Osteoblast (primary cell): ENCODE measurements at regions not wholly inside any gene's neighbourhood (a gene's known extent, or its start where the extent isn't known, plus 50 kb on each side); places are given as distances from the start of the nearest gene placed in this dataset.
A peak's percentile ranks its signal among the peaks of the same experiment; 100 is the strongest.

Experiments
- DNase-seq: peaks from one replicate; pipeline ENCODE4 v3.0.0; 2011; ENCODE audit warnings: low spot score, mixed read lengths; ENCODE audit not compliant: insufficient read length; ENCODE audit errors: missing footprints
- H2AFZ ChIP-seq: 2 replicates; pipeline ENCODE4 v1.6.0; 2011; ENCODE audit warnings: mild to moderate bottlenecking, low read length
- H3K27ac ChIP-seq: 2 replicates; pipeline ENCODE4 v1.5.1; 2011; ENCODE audit warnings: mild to moderate bottlenecking, low read depth, low read length, moderate library complexity
- H3K27me3 ChIP-seq: 2 replicates; pipeline ENCODE4 v1.6.0; 2012; ENCODE audit warnings: mild to moderate bottlenecking, control low read depth, inconsistent platforms, low read length, moderate library complexity; ENCODE audit not compliant: insufficient read depth
- H3K36me3 ChIP-seq: 2 replicates; pipeline ENCODE4 v1.5.1; 2011; ENCODE audit warnings: mild to moderate bottlenecking, low read length, control low read depth, moderate library complexity; ENCODE audit not compliant: insufficient read depth
- H3K4me1 ChIP-seq: 2 replicates; pipeline ENCODE4 v1.5.1; 2011; ENCODE audit warnings: mild to moderate bottlenecking, low read length, control low read depth, moderate library complexity; ENCODE audit not compliant: insufficient read depth
- H3K4me2 ChIP-seq: 2 replicates; pipeline ENCODE4 v1.6.0; 2011; ENCODE audit warnings: mild to moderate bottlenecking, low read length; ENCODE audit not compliant: insufficient read depth
- H3K4me3 ChIP-seq: fragments of 200-600 bp; sonication (generic); 3 replicates; pipeline ENCODE4 v1.5.1; 2012; ENCODE audit warnings: mild to moderate bottlenecking, low read length, inconsistent platforms; ENCODE audit not compliant: insufficient read depth
- H3K79me2 ChIP-seq: 2 replicates; pipeline ENCODE4 v1.6.0; 2012; ENCODE audit warnings: mild to moderate bottlenecking, low read length, control low read depth, inconsistent platforms; ENCODE audit not compliant: insufficient read depth
- H3K9me3 ChIP-seq: 2 replicates; pipeline ENCODE4 v1.5.1; 2011; ENCODE audit warnings: low read depth, low read length, control low read depth
- H4K20me1 ChIP-seq: 2 replicates; pipeline ENCODE4 v1.6.0; 2012; ENCODE audit warnings: mild to moderate bottlenecking, low read length, control low read depth; ENCODE audit not compliant: insufficient read depth
- TF ChIP-seq, protein P1 (sequence below): IDR thresholded peaks from 2 replicates; pipeline ENCODE4 v1.5.1; 2011; ENCODE audit warnings: mild to moderate bottlenecking, low read depth, low read length, moderate library complexity; ENCODE audit errors: extremely low read depth

DNA sequence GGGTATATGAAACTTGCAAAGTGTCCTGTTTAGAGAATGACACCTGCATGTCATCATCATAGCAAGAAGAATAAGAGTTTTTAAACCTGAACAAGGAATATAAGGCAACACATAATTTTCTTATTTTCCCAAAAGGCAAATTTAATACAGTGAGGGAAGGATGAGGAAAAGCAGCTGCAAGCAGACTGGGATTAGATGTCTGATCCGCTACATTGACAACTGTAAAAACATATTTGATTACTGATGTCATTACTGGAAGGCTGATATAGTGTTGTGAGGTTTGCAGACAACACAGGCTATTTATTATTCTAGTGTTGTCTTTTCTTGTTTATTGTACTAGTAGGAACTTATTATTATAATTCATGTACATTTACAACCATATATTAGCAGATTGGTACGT, 528.7 kb downstream of the ZIC1 start:
- Histone ChIP-seq H2AFZ (no peak overlapping the region), H4K20me1 (no peaks in the 10 kb centered on the region), H3K36me3 (no peaks in the 10 kb centered on the region), H3K4me1 (peaks cover 23% of the 10 kb centered on the region), H3K79me2 (no peaks in the 10 kb centered on the region), H3K4me2 (no peak overlapping the region), H3K9me3 (no peaks in the 10 kb centered on the region), H3K4me3 (no peak overlapping the region), H3K27ac (no peak overlapping the region), H3K27me3 (no peaks in the 10 kb centered on the region)
- no peak for DNase-seq
- TF ChIP-seq, protein P1, sequence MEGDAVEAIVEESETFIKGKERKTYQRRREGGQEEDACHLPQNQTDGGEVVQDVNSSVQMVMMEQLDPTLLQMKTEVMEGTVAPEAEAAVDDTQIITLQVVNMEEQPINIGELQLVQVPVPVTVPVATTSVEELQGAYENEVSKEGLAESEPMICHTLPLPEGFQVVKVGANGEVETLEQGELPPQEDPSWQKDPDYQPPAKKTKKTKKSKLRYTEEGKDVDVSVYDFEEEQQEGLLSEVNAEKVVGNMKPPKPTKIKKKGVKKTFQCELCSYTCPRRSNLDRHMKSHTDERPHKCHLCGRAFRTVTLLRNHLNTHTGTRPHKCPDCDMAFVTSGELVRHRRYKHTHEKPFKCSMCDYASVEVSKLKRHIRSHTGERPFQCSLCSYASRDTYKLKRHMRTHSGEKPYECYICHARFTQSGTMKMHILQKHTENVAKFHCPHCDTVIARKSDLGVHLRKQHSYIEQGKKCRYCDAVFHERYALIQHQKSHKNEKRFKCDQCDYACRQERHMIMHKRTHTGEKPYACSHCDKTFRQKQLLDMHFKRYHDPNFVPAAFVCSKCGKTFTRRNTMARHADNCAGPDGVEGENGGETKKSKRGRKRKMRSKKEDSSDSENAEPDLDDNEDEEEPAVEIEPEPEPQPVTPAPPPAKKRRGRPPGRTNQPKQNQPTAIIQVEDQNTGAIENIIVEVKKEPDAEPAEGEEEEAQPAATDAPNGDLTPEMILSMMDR = no peak

DNA sequence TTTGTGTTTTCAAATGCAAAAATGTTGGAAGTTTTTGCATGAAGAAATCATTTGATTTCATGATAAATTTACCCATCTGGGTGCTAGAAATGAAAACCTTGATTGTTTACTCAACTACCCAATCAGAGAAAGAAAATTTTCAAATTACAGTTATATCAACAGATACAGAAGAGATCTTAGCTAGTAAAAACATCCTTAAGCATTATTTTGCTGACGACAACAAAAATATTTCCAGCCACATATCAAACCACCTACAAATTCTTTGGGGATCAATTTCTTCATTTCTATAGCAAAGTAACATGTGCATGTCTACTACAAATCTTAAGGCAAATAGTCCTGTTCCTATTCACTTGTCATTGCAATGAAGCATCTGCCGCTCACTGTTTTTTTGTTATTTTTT, 530.3 kb downstream of the ZIC1 start:
- Histone ChIP-seq H2AFZ (peak overlapping the region; percentile 55), H3K36me3 (no peaks in the 10 kb centered on the region), H3K4me3 (no peak overlapping the region), H3K79me2 (no peaks in the 10 kb centered on the region), H3K4me2 (peak overlapping the region; percentile 34), H3K27me3 (no peaks in the 10 kb centered on the region), H3K9me3 (no peaks in the 10 kb centered on the region), H3K27ac (no peak overlapping the region), H3K4me1 (peaks cover 39% of the 10 kb centered on the region), H4K20me1 (no peaks in the 10 kb centered on the region)
- TF ChIP-seq, protein P1 = no peak
- DNase-seq = no peak

DNA sequence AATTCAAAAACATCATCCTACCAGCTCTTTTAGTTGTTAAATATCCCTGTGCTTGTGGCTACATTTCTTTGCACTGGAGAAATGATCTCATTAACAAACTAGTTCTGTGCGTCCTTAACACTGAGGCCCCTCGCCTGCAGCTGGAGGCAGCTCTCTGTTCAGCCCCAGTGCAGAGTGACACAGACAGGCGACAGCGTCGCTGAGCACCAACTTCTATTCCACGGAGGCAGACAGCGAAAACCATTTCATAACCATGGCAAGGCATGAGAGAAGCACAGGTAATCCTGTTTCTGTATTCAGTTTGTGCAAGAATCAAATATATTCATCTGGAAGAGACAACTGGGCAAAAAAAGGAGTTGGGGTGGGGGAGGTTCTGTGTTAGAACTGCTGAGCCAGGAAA, 530.7 kb downstream of the ZIC1 start:
- no peak for DNase-seq
- H3K4me1 ChIP-seq = peaks cover 39% of the 10 kb centered on the region
- H4K20me1 ChIP-seq = no peaks in the 10 kb centered on the region
- peak overlapping the region; percentile 34 for H3K4me2 ChIP-seq
- H3K27me3 ChIP-seq = no peaks in the 10 kb centered on the region
- H3K79me2 ChIP-seq = no peaks in the 10 kb centered on the region
- no peaks in the 10 kb centered on the region for H3K9me3 ChIP-seq
- TF ChIP-seq, protein P1 = no peak
- peak overlapping the region; percentile 24 for H3K4me3 ChIP-seq
- H3K27ac ChIP-seq = no peak overlapping the region
- peak overlapping the region; percentile 55 for H2AFZ ChIP-seq
- H3K36me3 ChIP-seq = no peaks in the 10 kb centered on the region

DNA sequence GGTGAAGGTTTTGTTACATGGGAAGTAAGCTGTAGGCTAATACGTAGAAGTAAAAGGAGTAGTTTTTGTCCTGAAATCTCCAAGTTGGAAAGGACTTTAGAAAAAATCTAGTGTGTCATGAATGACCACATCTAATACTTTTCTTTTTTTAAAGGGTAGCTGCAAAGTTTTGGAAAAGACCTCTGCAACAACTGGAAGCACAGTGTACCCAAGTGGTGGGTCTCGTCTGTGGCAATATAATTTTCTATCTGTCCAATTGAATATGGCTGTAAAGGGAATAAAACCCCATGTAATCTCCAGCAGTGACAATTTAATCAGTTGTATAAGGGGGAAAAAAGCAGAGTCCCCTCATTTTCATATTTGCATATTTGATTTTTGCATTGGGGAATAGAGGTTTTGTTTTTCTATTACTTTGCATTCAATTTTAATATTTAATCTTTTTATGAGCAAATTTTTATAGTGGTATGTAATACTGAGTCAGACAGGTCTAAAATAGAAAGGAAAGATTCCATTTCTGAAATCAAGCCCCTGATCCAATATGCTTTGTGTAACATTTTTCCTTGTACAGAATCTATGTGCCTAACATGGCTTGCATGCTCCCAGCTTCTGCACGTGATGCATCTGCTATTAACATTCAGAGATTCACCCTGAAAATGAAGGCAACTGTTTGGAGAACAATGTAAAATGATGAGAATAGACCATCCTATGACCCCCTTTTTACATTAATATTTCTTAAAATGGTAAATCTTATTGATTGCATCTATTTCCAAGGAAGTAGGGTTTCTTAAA, 531.4 kb downstream of the ZIC1 start:
- no peak overlapping the region for H3K27ac ChIP-seq
- TF ChIP-seq, protein P1 = no peak
- no peaks in the 10 kb centered on the region for H3K36me3 ChIP-seq
- H4K20me1 ChIP-seq = no peaks in the 10 kb centered on the region
- no peaks in the 10 kb centered on the region for H3K79me2 ChIP-seq
- no peaks in the 10 kb centered on the region for H3K9me3 ChIP-seq
- no peak overlapping the region for H2AFZ ChIP-seq
- H3K27me3 ChIP-seq = no peaks in the 10 kb centered on the region
- no peak overlapping the region for H3K4me3 ChIP-seq
- peak overlapping the region; percentile 1 for H3K4me2 ChIP-seq
- peak; percentile 1 for DNase-seq
- H3K4me1 ChIP-seq = peaks cover 44% of the 10 kb centered on the region
